HepG2 (cell line): ENCODE measurements at regions not wholly inside any gene's neighbourhood (a gene's known extent, or its start where the extent isn't known, plus 50 kb on each side); places are given as distances from the start of the nearest gene placed in this dataset.

Experiments
- ARNTL ChIP-seq: sonication (generic); formaldehyde crosslinking; IDR thresholded peaks from 2 replicates; pipeline ENCODE4 v1.4.0; 2020; ENCODE audit warnings: mild to moderate bottlenecking, missing genetic modification reagents
- ATF7-NPFF ChIP-seq: sonication (generic); formaldehyde crosslinking; IDR thresholded peaks from 2 replicates; pipeline ENCODE4 v1.8.1; 2023; ENCODE audit warnings: mild to moderate bottlenecking, low read depth, missing genetic modification reagents, moderate library complexity
- EZH2 ChIP-seq: conservative IDR thresholded peaks from 2 replicates; pipeline ENCODE4 v1.6.1; 2012; ENCODE audit warnings: mild to moderate bottlenecking, low read depth, low read length, moderate library complexity
- NCOR1 ChIP-seq: fragments of 200-600 bp; sonication (generic); IDR thresholded peaks from 2 replicates; pipeline ENCODE4 v1.7.0; 2017; ENCODE audit warnings: antibody characterized with exemption, low read length, borderline replicate concordance
- NFIC ChIP-seq: IDR thresholded peaks from 2 replicates; pipeline ENCODE4 v1.6.1; 2012; ENCODE audit warnings: mild to moderate bottlenecking, low read length, inconsistent platforms
- RBM39 ChIP-seq: fragments of 200-400 bp; formaldehyde crosslinking; IDR thresholded peaks from one replicate; pipeline ENCODE4 v1.6.1; 2018; ENCODE audit warnings: antibody characterized with exemption, mild to moderate bottlenecking, low read depth, low read length; ENCODE audit not compliant: poor library complexity, severe bottlenecking
- SIX1 ChIP-seq: sonication (generic); formaldehyde crosslinking; IDR thresholded peaks from 2 replicates; pipeline ENCODE4 v1.4.0; 2020; ENCODE audit warnings: missing genetic modification reagents, borderline replicate concordance
- SOX5 ChIP-seq: IDR thresholded peaks from 2 replicates; pipeline ENCODE4 v1.6.1; 2016; ENCODE audit warnings: borderline replicate concordance
- SYNCRIP ChIP-seq: fragments of 200-400 bp; formaldehyde crosslinking; IDR thresholded peaks from 2 replicates; pipeline ENCODE4 v1.6.1; 2018; ENCODE audit warnings: mild to moderate bottlenecking, low read depth, low read length; ENCODE audit not compliant: insufficient read depth
- TCF7 ChIP-seq: sonication (generic); IDR thresholded peaks from 2 replicates; pipeline ENCODE4 v1.6.1; 2016; ENCODE audit warnings: antibody characterized with exemption, low read depth
- ZNF850 ChIP-seq: sonication (generic); formaldehyde crosslinking; conservative IDR thresholded peaks from 2 replicates; pipeline ENCODE4 v1.9.0; 2021; ENCODE audit warnings: mild to moderate bottlenecking, missing genetic modification reagents
- TF ChIP-seq, protein P1 (sequence below): sonication (generic); formaldehyde crosslinking; IDR thresholded peaks from 2 replicates; pipeline ENCODE4 v1.5.1; 2020; ENCODE audit warnings: missing genetic modification reagents, mild to moderate bottlenecking, borderline replicate concordance
- TF ChIP-seq, protein P2 (sequence below): sonication (generic); formaldehyde crosslinking; IDR thresholded peaks from 2 replicates; pipeline ENCODE4 v1.4.0; 2020; ENCODE audit warnings: mild to moderate bottlenecking, missing genetic modification reagents
- TF ChIP-seq, protein P3 (sequence below), 2 experiments: sonication (generic) in 1 of 2; formaldehyde crosslinking in 1 of 2; IDR thresholded peaks; 2 replicates each; pipeline versions ENCODE4 v1.4.0 to v1.6.1; 2016 to 2020; ENCODE audit warnings: borderline replicate concordance in 1 of 2, low read depth in 1 of 2, mild to moderate bottlenecking in 1 of 2, missing genetic modification reagents in 1 of 2
- TF ChIP-seq, protein P4 (sequence below): sonication (generic); formaldehyde crosslinking; IDR thresholded peaks from 2 replicates; pipeline ENCODE4 v1.8.1; 2023; ENCODE audit warnings: mild to moderate bottlenecking, moderate library complexity, missing genetic modification reagents
- TF ChIP-seq, protein P5 (sequence below): sonication (generic); formaldehyde crosslinking; IDR thresholded peaks from 2 replicates; pipeline ENCODE4 v1.4.0; 2020; ENCODE audit warnings: missing genetic modification reagents
- TF ChIP-seq, protein P6 (sequence below): sonication (generic); formaldehyde crosslinking; IDR thresholded peaks from 2 replicates; pipeline ENCODE4 v1.4.0; 2020; ENCODE audit warnings: missing genetic modification reagents, mild to moderate bottlenecking, borderline replicate concordance

DNA sequence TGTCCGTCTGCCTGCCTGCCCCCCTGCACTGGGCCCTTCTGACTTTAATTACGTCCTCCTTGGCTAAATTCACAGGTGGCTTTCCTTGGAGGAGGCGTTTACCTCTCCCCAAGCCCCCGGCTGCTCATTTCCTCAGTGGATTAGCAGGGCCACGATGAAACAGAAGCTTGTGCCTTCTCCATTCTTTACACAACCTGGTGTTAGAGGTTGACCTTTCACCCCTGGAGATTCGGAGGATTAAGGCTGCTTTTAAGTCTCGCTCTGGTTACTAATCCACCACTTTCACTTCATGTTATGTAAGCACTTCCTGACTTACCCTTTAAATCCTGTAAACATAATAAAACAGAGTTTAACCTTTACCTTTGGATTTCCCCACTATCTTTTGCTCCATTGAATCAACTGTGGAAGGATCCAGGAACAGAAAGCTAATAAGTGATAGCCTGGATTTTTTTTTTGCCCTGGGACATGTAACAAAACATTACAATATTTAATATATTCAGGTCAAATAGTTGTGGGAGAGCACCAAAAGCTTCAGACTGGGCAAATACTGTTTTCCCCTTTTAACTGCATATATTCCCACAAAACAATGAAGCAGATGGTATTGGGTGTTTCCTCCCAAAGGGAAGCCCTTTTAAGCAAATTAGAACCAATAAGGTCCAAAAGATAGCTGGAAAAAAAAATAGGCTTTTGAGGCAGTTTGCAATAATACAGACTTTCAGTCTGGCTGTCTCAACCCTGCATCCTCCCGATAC lies 370.2 kb downstream of the EN1 start (continued):
- TF ChIP-seq, protein P1, sequence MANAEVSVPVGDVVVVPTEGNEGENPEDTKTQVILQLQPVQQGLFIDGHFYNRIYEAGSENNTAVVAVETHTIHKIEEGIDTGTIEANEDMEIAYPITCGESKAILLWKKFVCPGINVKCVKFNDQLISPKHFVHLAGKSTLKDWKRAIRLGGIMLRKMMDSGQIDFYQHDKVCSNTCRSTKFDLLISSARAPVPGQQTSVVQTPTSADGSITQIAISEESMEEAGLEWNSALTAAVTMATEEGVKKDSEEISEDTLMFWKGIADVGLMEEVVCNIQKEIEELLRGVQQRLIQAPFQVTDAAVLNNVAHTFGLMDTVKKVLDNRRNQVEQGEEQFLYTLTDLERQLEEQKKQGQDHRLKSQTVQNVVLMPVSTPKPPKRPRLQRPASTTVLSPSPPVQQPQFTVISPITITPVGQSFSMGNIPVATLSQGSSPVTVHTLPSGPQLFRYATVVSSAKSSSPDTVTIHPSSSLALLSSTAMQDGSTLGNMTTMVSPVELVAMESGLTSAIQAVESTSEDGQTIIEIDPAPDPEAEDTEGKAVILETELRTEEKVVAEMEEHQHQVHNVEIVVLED (CRISPR knock-in tag) = no peak; the same call in 1 of the 2 replicates
- TF ChIP-seq TCF7 (peak; percentile 95), NFIC (0 out of 2 replicates have a peak, but pooled peaks have one; percentile 69), ZNF850 (CRISPR knock-in tag) (no peak), RBM39 (no peak), SIX1 (CRISPR knock-in tag) (peak; percentile 61; the same call in 1 of the 2 replicates), ATF7-NPFF (CRISPR knock-in tag) (0 out of 2 replicates have a peak, but pooled peaks have one; percentile 24), SYNCRIP (no peak), EZH2 (no peak), ARNTL (peak; percentile 37; the same call in 1 of the 2 replicates), NCOR1 (peak; percentile 55; the same call in 1 of the 2 replicates), SOX5 (peak; percentile 76; the same call in 1 of the 2 replicates)
- TF ChIP-seq, protein P2, sequence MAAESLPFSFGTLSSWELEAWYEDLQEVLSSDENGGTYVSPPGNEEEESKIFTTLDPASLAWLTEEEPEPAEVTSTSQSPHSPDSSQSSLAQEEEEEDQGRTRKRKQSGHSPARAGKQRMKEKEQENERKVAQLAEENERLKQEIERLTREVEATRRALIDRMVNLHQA (CRISPR knock-in tag) = no peak
- TF ChIP-seq, protein P3, sequence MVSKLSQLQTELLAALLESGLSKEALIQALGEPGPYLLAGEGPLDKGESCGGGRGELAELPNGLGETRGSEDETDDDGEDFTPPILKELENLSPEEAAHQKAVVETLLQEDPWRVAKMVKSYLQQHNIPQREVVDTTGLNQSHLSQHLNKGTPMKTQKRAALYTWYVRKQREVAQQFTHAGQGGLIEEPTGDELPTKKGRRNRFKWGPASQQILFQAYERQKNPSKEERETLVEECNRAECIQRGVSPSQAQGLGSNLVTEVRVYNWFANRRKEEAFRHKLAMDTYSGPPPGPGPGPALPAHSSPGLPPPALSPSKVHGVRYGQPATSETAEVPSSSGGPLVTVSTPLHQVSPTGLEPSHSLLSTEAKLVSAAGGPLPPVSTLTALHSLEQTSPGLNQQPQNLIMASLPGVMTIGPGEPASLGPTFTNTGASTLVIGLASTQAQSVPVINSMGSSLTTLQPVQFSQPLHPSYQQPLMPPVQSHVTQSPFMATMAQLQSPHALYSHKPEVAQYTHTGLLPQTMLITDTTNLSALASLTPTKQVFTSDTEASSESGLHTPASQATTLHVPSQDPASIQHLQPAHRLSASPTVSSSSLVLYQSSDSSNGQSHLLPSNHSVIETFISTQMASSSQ (IDR thresholded peaks at IDR 0.05; ENCODE audit: low read depth) = peak; percentile 57
- TF ChIP-seq, protein P3 (CRISPR knock-in tag; IDR thresholded peaks at IDR 0.05; ENCODE audit: borderline replicate concordance) = peak; percentile 80; the same call in 1 of the 2 replicates
- TF ChIP-seq, protein P4, sequence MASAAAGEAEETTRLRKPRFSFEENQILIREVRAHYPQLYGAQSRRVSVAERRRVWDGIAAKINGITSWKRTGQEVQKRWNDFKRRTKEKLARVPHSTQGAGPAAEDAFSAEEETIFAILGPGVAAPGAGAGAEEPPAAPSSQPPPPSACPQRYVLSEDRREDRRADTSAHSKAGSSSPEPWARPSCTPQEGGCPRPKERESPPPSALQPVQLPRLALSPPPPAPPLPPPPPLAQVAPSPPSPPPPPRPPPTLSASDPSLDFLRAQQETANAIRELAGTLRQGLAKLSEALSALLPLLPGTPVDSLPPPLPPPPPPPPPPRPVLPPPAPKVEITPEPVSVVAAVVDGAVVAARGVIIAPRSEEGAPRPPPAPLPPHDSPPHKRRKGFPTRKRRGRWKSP (CRISPR knock-in tag) = no peak
- TF ChIP-seq, protein P5, sequence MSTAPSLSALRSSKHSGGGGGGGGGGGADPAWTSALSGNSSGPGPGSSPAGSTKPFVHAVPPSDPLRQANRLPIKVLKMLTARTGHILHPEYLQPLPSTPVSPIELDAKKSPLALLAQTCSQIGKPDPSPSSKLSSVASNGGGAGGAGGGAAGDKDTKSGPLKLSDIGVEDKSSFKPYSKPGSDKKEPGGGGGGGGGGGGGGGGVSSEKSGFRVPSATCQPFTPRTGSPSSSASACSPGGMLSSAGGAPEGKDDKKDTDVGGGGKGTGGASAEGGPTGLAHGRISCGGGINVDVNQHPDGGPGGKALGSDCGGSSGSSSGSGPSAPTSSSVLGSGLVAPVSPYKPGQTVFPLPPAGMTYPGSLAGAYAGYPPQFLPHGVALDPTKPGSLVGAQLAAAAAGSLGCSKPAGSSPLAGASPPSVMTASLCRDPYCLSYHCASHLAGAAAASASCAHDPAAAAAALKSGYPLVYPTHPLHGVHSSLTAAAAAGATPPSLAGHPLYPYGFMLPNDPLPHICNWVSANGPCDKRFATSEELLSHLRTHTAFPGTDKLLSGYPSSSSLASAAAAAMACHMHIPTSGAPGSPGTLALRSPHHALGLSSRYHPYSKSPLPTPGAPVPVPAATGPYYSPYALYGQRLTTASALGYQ (CRISPR knock-in tag) = peak; percentile 87
- TF ChIP-seq, protein P6, sequence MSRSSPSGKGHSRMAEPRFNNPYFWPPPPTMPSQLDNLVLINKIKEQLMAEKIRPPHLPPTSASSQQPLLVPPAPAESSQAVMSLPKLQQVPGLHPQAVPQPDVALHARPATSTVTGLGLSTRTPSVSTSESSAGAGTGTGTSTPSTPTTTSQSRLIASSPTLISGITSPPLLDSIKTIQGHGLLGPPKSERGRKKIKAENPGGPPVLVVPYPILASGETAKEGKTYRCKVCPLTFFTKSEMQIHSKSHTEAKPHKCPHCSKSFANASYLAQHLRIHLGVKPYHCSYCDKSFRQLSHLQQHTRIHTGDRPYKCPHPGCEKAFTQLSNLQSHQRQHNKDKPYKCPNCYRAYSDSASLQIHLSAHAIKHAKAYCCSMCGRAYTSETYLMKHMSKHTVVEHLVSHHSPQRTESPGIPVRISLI = no peak; the same call in 1 of the 2 replicates
